Caco-2 (cell line): ENCODE measurements at regions not wholly inside any gene's neighbourhood (a gene's known extent, or its start where the extent isn't known, plus 50 kb on each side); places are given as distances from the start of the nearest gene placed in this dataset.

Source experiments
- BruUV-seq: library from RNA; stranded (reverse); fragments of 400-500 nt; replicated peaks from 2 replicates; lab custom pipeline; 2021; lab: Mats Ljungman, UMichigan
- CTCF ChIA-PET: fragments of 300-600 bp; sonication (Branson Sonifier 250); formaldehyde crosslinking; loops from one replicate; lab custom pipeline; 2022; ENCODE audit warnings: antibody characterized with exemption; lab: Charles Lee
- POLR2A ChIA-PET: fragments of 300-600 bp; sonication (Branson Sonifier 250); formaldehyde crosslinking; loops from one replicate; lab custom pipeline; 2022; ENCODE audit warnings: antibody characterized with exemption; lab: Charles Lee
- DNase-seq, 2 experiments: peaks; one replicate each; pipeline versions ENCODE4 v3.0.0 to v3.0.0-alpha.2; 2020 to 2022
- H3K27me3 ChIP-seq: replicated peaks from 2 replicates; pipeline ENCODE4 v1.6.0; 2011; ENCODE audit warnings: low read length; ENCODE audit not compliant: control insufficient read depth, insufficient read depth
- H3K36me3 ChIP-seq: 2 replicates; pipeline ENCODE4 v1.5.1; 2011; ENCODE audit warnings: low read length; ENCODE audit not compliant: control insufficient read depth, insufficient read depth
- H3K4me1 ChIP-seq: fragments of 250-450 bp; sonication (Bioruptor Pico); 2 replicates; pipeline ENCODE4 v1.5.1; 2020; ENCODE audit warnings: mild to moderate bottlenecking
- H3K4me3 ChIP-seq: 2 replicates; pipeline ENCODE4 v1.5.1; 2011; ENCODE audit warnings: low read depth, mild to moderate bottlenecking, control low read depth, low read length
- H3K9me3 ChIP-seq: fragments of 250-450 bp; sonication (Bioruptor Pico); 2 replicates; pipeline ENCODE4 v1.5.1; 2020; ENCODE audit warnings: mild to moderate bottlenecking, moderate library complexity
- H3K27ac Mint-ChIP-seq: one replicate; pipeline ENCODE4 v1.8.0; 2022; ENCODE audit warnings: mixed read lengths; ENCODE audit not compliant: unreplicated experiment
- H3K27me3 Mint-ChIP-seq: one replicate; pipeline ENCODE4 v1.8.0; 2022; ENCODE audit warnings: mixed read lengths; ENCODE audit not compliant: insufficient read depth, unreplicated experiment
- H3K36me3 Mint-ChIP-seq: one replicate; pipeline ENCODE4 v1.8.0; 2022; ENCODE audit warnings: mild to moderate bottlenecking, mixed read lengths; ENCODE audit not compliant: insufficient read depth, unreplicated experiment
- H3K4me1 Mint-ChIP-seq: one replicate; pipeline ENCODE4 v1.8.0; 2022; ENCODE audit warnings: low read depth, mixed read lengths; ENCODE audit not compliant: unreplicated experiment
- H3K4me3 Mint-ChIP-seq: one replicate; pipeline ENCODE4 v1.8.0; 2022; ENCODE audit warnings: mild to moderate bottlenecking, moderate library complexity, mixed read lengths; ENCODE audit not compliant: unreplicated experiment
- H3K9me3 Mint-ChIP-seq: one replicate; pipeline ENCODE4 v1.8.0; 2022; ENCODE audit warnings: mixed read lengths; ENCODE audit not compliant: unreplicated experiment
- intact Hi-C: fragments of 100-400 bp; cut with micrococcal nuclease; formaldehyde crosslinking; loops from one replicate; pipeline ENCODE4 v1.10.0; 2022; ENCODE audit not compliant: unreplicated experiment
- TF ChIP-seq, protein P1 (sequence below), 2 experiments: fragments of 200-600 bp in 1 of 2; IDR thresholded peaks; 1 replicate in 1 of 2; 2 replicates in 1 of 2; pipeline versions ENCODE4 v1.5.1 to v1.8.0; 2011 to 2022; ENCODE audit warnings: antibody characterized with exemption in 1 of 2, control low read depth in 1 of 2, inconsistent platforms in 1 of 2, low read depth in 1 of 2, low read length in 1 of 2, mild to moderate bottlenecking in 1 of 2, moderate library complexity in 1 of 2; ENCODE audit not compliant: insufficient read depth in 1 of 2, severe bottlenecking in 1 of 2, unreplicated experiment in 1 of 2

DNA sequence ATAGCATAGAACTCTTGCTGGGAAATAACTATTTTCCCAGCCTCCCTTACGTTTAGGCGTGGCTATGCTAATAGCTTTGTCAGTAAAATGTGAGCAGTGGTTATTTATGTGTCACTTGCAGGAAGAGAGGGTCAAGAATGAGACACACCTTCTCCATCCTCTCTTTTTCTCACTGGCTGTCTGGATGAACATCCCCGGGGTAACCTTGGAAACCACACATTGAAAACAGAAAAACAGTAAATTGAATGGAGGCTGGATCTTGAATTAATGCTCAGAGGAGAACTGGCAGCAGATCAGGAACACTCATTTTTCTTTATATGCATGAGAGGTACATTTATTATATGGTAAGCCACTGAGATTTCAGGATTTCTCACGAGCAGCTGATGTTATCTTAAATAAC is 127.6 kb downstream of the DNAJB9 start:
- H3K27me3 ChIP-seq: no peaks in the 10 kb centered on the region
- no peaks in the 10 kb centered on the region for H3K4me1 Mint-ChIP-seq
- POLR2A ChIA-PET: no interaction called here
- H3K27ac Mint-ChIP-seq: no peak overlapping the region
- H3K9me3 ChIP-seq: no peaks in the 10 kb centered on the region
- H3K4me3 ChIP-seq: no peak overlapping the region
- H3K27me3 Mint-ChIP-seq: no peaks in the 10 kb centered on the region
- no peak overlapping the region for H3K4me3 Mint-ChIP-seq
- H3K4me1 ChIP-seq: peaks cover 11% of the 10 kb centered on the region
- CTCF ChIA-PET: no interaction called here
- H3K9me3 Mint-ChIP-seq: peaks cover 10% of the 10 kb centered on the region
- no peak for DNase-seq
- TF ChIP-seq, protein P1, sequence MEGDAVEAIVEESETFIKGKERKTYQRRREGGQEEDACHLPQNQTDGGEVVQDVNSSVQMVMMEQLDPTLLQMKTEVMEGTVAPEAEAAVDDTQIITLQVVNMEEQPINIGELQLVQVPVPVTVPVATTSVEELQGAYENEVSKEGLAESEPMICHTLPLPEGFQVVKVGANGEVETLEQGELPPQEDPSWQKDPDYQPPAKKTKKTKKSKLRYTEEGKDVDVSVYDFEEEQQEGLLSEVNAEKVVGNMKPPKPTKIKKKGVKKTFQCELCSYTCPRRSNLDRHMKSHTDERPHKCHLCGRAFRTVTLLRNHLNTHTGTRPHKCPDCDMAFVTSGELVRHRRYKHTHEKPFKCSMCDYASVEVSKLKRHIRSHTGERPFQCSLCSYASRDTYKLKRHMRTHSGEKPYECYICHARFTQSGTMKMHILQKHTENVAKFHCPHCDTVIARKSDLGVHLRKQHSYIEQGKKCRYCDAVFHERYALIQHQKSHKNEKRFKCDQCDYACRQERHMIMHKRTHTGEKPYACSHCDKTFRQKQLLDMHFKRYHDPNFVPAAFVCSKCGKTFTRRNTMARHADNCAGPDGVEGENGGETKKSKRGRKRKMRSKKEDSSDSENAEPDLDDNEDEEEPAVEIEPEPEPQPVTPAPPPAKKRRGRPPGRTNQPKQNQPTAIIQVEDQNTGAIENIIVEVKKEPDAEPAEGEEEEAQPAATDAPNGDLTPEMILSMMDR (IDR thresholded peaks at IDR 0.05; ENCODE audit: insufficient read depth in 1 of 2, low read depth in 1 of 2, low read length in 1 of 2, severe bottlenecking in 1 of 2, unreplicated experiment in 1 of 2): no peak
- intact Hi-C loops: no loop called here
- no peaks in the 10 kb centered on the region for H3K36me3 ChIP-seq
- no TSS peak for BruUV-seq
- no peaks in the 10 kb centered on the region for H3K36me3 Mint-ChIP-seq

DNA sequence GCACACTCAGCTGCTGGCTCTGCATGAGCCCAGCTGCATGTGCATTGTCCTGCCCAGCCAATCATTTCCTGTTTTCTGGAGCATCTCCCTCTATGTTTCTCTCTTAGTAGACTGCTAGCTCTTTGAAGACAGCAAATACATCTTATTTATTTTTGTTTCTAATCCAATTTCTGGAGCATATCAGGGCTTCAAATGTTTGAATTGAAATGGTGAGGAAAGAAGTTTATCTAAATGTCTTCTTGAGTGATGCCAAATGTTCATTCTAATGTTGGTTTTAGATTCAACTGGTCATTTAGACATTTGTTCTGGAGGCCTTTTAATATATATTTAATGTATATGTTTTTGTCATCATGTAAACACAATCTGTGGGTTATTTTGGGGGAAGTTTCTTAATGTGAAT is 141.9 kb downstream of the DNAJB9 start:
- TF ChIP-seq, protein P1 (IDR thresholded peaks at IDR 0.05; ENCODE audit: insufficient read depth in 1 of 2, low read depth in 1 of 2, low read length in 1 of 2, severe bottlenecking in 1 of 2, unreplicated experiment in 1 of 2): no peak
- peaks cover 10% of the 10 kb centered on the region for H3K9me3 Mint-ChIP-seq
- no peaks in the 10 kb centered on the region for H3K9me3 ChIP-seq
- H3K36me3 Mint-ChIP-seq: no peaks in the 10 kb centered on the region
- H3K27ac Mint-ChIP-seq: no peak overlapping the region
- BruUV-seq: no TSS peak
- peaks cover 11% of the 10 kb centered on the region; the same call in 1 of the 2 replicates for H3K4me1 ChIP-seq
- H3K36me3 ChIP-seq: no peaks in the 10 kb centered on the region
- H3K4me3 ChIP-seq: no peak overlapping the region
- intact Hi-C loops: no loop called here
- peaks cover 13% of the 10 kb centered on the region for H3K4me1 Mint-ChIP-seq
- H3K27me3 ChIP-seq: no peaks in the 10 kb centered on the region
- no peak for DNase-seq
- ChIA-PET POLR2A (no interaction called here), CTCF (no interaction called here)
- H3K27me3 Mint-ChIP-seq: no peaks in the 10 kb centered on the region
- no peak overlapping the region for H3K4me3 Mint-ChIP-seq

DNA sequence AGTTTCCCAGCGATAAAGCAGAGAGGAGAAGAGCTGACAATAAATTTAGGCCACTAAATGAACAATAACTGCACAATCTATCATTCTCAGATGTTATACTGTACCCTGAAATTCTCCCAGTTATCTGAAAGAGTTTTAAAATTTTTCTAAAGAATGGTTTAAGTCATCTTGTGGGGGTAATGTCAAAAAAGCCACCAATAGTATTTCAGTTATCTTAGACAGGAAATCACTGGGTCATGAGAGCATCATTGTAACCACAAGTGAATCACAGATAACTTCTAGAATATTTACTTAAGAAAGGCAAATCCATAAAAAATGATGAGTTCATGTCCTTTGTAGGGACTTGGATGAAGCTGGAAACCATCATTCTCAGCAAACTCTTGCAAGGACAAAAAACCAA is 147.1 kb downstream of the DNAJB9 start:
- no peak for DNase-seq
- Histone ChIP-seq H3K4me3 (no peak overlapping the region), H3K36me3 (no peaks in the 10 kb centered on the region), H3K27me3 (no peaks in the 10 kb centered on the region), H3K4me1 (peaks cover 22% of the 10 kb centered on the region), H3K9me3 (no peaks in the 10 kb centered on the region)
- no peaks in the 10 kb centered on the region for H3K36me3 Mint-ChIP-seq
- TF ChIP-seq, protein P1 (IDR thresholded peaks at IDR 0.05; ENCODE audit: insufficient read depth in 1 of 2, low read depth in 1 of 2, low read length in 1 of 2, severe bottlenecking in 1 of 2, unreplicated experiment in 1 of 2): no peak
- H3K27me3 Mint-ChIP-seq: no peaks in the 10 kb centered on the region
- ChIA-PET CTCF (no interaction called here), POLR2A (interaction anchor here (0.6 kb wide), 1 partner anchor 131 kb away, joined by 4 read pairs; no protein-coding TSS in a partner anchor)
- peaks cover 19% of the 10 kb centered on the region for H3K4me1 Mint-ChIP-seq
- no peak overlapping the region for H3K27ac Mint-ChIP-seq
- no TSS peak for BruUV-seq
- no peak overlapping the region for H3K4me3 Mint-ChIP-seq
- intact Hi-C loops: no loop called here
- no peaks in the 10 kb centered on the region for H3K9me3 Mint-ChIP-seq
